GM18517 (cell line): ENCODE measurements at regions not wholly inside any gene's neighbourhood (a gene's known extent, or its start where the extent isn't known, plus 50 kb on each side); places are given as distances from the start of the nearest gene placed in this dataset.

Experiments used
- ATAC-seq: cut with Tn5 transposase; IDR thresholded peaks from one replicate; pipeline ENCODE4 v1.9.1; 2021; ENCODE audit warnings: mild to moderate bottlenecking, moderate library complexity; ENCODE audit not compliant: unreplicated experiment

GRCh38 chr9:36763778-36764177 is 191.1 kb downstream of the MELK start:
- ATAC-seq: no peak

DNA sequence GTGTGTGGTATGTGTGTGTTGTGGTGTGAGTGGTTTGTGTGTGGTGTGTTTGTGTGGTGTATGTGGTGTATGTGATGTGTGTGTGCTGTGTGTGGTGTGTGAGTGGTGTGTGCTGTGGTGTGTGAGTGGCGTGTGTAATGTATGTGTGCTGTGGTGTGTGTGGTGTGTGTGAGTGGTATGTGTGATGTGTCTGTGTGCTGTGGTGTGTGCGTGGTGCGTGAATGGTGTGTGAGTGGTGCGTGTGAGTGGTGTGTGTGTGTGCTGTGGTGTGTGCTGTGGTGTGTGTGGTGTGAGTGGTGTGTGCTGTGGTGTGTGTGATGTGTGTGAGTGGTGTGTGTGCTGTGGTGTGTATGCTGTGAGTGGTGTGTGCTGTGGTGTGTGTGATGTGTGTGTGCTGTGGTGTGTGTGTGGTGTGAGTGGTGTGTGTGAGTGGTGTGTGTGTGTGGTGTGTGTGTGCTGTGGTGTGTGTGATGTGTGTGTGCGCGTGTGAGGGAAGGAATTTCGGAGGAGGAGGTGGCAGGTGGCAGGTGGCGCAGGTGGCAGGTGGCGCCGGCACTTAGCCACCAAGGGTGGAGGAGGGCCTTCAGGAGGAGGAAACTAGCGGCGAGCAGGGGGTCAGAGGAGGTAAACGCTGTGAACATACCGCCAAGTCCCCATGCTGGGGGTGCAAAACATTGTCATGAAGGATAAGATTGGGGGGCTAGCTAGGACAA is 191.8 kb downstream of the MELK start:
- ATAC-seq: no peak

- ATAC-seq: no peak
These were observed 192.3 kb downstream of the MELK start for GRCh38 chr9:36765077-36765390.

DNA sequence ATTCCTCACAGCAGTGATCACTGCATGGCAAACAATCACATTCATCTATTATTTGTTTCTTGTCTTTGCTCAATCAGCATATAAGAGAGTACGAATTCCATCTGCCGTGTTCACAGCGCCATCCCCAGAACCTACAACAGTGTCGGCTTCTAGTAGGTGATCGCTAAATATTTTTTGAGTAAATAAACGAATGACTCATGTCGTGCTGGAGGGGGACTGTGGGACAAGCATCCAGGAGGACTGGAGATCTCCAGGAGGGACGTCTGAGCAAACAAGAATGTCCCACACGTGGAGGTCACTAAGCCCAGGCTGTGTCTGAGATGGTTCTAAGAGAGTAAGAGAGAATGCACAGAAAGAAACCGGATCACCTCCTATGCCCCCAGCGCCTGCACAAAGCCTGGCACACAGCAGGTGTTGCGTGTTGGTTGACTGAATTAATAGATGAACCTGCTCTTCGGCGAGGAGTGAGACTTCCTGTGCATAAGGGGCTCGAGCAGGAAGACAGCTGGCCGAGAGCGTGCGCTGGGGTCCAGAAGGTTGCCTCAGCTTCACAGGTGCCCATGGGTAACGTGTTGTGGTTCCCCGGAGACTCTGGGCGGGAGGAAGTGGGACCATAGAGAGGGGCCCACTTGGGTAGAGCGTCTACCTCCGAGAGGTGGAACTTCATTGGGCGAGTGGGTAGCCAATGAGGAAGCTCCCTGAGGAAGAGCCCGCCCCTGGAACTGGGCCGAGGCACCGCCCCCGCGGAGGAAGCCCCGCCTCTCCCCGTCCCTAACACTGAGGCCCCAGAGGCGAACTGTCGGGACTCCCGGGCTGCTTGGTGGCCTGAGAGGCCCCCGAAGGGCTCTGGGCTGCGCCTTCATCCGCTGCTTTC is 193.0 kb downstream of the MELK start:
- peak; percentile 95 for ATAC-seq

- ATAC-seq: no peak
These were observed 196.0 kb downstream of the MELK start for GRCh38 chr9:36768677-36769076.

- ATAC-seq: no peak
These were observed 197.3 kb downstream of the MELK start for GRCh38 chr9:36770025-36770424.

DNA sequence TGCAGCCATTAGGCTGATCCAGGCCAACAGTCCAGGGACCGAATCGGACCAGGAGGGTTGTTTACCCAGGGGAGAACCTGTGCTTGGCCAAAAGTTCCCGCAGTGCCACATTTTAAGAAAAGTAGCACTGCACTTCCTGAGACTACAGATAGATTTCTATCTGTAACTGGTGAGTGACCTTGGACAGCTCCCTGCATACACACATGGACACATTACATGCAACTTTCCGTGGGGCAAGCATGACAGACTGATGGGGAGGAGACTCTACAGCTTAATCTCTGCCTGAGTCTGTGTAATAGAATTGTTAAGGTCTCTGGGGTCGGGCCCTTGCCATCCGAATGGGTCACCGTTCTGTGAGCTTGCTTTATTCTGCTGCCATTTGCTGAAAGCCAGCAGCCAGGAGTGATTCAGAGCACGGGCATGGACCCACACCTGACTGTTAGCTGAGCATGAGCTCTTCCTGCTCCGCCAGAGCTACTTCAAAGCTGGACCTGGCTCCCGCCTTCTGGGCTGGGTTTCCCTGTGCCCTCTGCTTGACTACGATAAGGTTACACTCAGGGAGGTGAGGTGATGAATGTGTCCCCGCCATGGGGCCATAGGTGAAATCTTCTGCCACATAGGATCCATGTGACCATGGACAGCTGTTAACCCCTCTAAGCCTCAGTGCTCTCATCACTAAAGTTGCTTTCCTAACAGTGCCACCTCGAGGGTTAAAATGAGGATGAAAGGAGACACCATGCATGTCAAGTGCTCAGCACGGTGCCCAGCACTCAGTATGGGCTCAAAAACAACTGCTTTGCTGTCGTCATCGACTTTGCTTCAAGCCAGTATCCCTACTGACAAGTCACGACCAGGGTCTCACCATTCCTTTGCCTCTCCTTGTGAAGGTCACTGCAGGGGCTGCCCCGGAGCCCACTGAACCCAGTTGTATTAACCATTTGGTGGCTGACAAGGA is 200.0 kb downstream of the MELK start:
- ATAC-seq: no peak

DNA sequence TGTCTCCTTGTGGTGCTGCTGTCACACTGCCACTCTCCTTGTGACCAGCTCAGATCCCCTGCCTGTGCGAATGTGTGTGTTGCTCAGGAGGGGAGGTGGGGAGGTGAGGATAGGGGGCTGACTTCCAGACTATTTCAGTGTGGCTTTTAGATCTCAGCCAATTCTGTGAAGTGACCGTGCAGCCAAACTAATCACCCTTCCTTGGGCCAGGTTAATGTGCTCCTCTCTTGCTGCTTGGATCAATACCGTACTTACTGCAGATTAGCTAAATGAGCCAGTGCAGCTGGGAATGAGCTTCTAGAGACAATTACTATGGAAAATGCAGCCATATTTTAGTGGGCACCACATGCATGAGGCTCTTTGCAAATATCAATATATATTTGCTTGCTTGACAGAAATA is 206.0 kb downstream of the MELK start:
- no peak for ATAC-seq

- no peak for ATAC-seq
These were observed 206.9 kb downstream of the MELK start for GRCh38 chr9:36779582-36779981.

DNA sequence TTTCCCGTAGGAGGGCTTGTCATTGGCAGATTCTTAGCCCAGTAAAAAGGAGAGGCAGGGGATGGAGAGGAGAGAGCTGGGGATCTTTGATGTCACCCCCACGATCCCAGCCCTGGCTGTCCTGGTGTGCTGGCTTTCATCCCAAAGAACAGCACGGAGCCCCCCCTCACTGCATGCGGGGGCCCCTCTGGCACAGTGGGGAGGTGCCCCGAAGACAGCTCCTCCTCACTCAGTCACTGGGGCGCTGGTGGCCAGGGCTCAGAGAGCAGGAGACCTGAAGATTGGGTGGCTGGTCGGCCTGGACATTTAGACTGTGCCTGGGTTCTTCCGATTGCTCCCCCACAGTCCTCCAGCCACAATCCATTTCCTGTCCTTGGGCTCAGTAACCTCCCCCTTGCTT is 207.5 kb downstream of the MELK start:
- ATAC-seq: no peak

GRCh38 chr9:36781533-36781932 is 208.8 kb downstream of the MELK start:
- no peak for ATAC-seq
